Upper lobe of left lung (tissue), 6 donors: ENCODE measurements at regions not wholly inside any gene's neighbourhood (a gene's known extent, or its start where the extent isn't known, plus 50 kb on each side); places are given as distances from the start of the nearest gene placed in this dataset.

Experiments
- ATAC-seq, 2 donors: fragments of 200-7000 bp; cut with Tn5 transposase; one replicate each; pipeline ENCODE4 v1.9.1; 2022; ENCODE audit warnings: mild to moderate bottlenecking in 2 of 2, moderate library complexity in 2 of 2; ENCODE audit not compliant: low FRiP score in 2 of 2
- DNase-seq, 2 donors: peaks; one replicate each; pipeline ENCODE4 v3.0.0-alpha.2; 2019 to 2020
- H3K27ac ChIP-seq, 4 donors: fragments of 200-600 bp; sonication (generic); one replicate each; pipeline ENCODE4 v1.5.1; 2016 to 2019
- H3K27me3 ChIP-seq, 4 donors: fragments of 200-600 bp; sonication (generic); one replicate each; pipeline ENCODE4 v1.5.1; 2017 to 2019
- H3K36me3 ChIP-seq, 4 donors: fragments of 200-600 bp; sonication (generic); one replicate each; pipeline ENCODE4 v1.5.1; 2016 to 2019
- H3K4me1 ChIP-seq, 4 donors: fragments of 200-600 bp; sonication (generic); one replicate each; pipeline ENCODE4 v1.5.1; 2018 to 2019
- H3K4me3 ChIP-seq, 4 donors: fragments of 200-600 bp; sonication (generic); one replicate each; pipeline ENCODE4 v1.5.1; 2017 to 2019; ENCODE audit warnings: mild to moderate bottlenecking in 2 of 4, moderate library complexity in 1 of 4
- H3K9me3 ChIP-seq, 4 donors: fragments of 200-600 bp; sonication (generic); one replicate each; pipeline ENCODE4 v1.5.1; 2018 to 2019
- CTCF ChIP-seq, 6 experiments: fragments of 450-650 bp in 4 of 6; fragments of 200-600 bp in 2 of 6; sonication (generic) in 2 of 6; IDR thresholded peaks; one replicate each; pipeline ENCODE4 v1.5.1; 2016 to 2019; ENCODE audit warnings: antibody characterized with exemption in 6 of 6
- EP300 ChIP-seq, 4 donors: sonication (generic); formaldehyde crosslinking; IDR thresholded peaks; one replicate each; pipeline ENCODE4 v1.5.1; 2017; ENCODE audit warnings: antibody characterized with exemption in 4 of 4, control low read depth in 2 of 4
- POLR2A ChIP-seq, 4 donors: fragments of 450-650 bp; IDR thresholded peaks; one replicate each; pipeline ENCODE4 v1.5.1; 2016 to 2017; ENCODE audit warnings: antibody characterized with exemption in 4 of 4, mild to moderate bottlenecking in 2 of 4
- POLR2AphosphoS5 ChIP-seq, 2 donors: sonication (generic); formaldehyde crosslinking; IDR thresholded peaks; one replicate each; pipeline ENCODE4 v1.5.1; 2017; ENCODE audit warnings: antibody characterized with exemption in 2 of 2
- WGBS, 2 donors: methylation state at CpG; one replicate each; pipeline ENCODE4 v1.1.5; 2017 to 2018; 5-methylcytosine and 5-hydroxymethylcytosine counted together
- donor health status: DM: no; HTN: no; CAD: no; lungs with moderate emphysema.
- donor health status: DM: no; HTN: yes; CAD: no; lungs with severe emphysema.

DNA sequence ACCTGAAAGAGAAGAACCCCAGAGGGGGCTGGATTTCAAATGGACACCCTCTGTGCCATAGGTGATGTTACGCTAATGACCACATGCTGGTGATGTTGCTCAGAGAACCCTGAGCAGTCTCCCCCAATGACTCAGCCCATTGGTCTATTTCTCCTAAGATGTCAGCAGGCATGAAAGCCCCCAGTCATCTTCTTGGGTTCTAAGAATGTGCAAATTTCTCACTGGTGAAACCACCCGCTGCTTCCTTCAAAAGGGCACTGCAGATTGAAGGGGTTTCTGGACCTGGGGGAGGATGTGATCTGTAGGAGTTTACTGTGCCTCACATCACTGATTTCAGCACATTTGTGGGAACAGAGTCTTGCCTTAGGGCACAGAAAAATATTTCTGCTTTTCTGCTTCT is 298.4 kb upstream of the MOCS1 start:
- no peak for TF ChIP-seq CTCF (IDR thresholded peaks at IDR 0.05)
- TF ChIP-seq EP300 (IDR thresholded peaks at IDR 0.05): no peak
- no peak for TF ChIP-seq POLR2A (IDR thresholded peaks at IDR 0.05)
- no peak for TF ChIP-seq POLR2AphosphoS5 (IDR thresholded peaks at IDR 0.05)
- Histone ChIP-seq H3K36me3 (no peaks in the 10 kb centered on the region), H3K9me3 (peaks cover 0 to 1% (median 0%) of the 10 kb centered on the region in 4 donors), H3K27me3 (no peaks in the 10 kb centered on the region), H3K27ac (no peak overlapping the region), H3K4me3 (no peak overlapping the region), H3K4me1 (no peaks in the 10 kb centered on the region)
- ATAC-seq: no peak
- no peak for DNase-seq
- WGBS, 2 donors: 79 to 97% methylated on average over 2 of the region's 2 CpGs

DNA sequence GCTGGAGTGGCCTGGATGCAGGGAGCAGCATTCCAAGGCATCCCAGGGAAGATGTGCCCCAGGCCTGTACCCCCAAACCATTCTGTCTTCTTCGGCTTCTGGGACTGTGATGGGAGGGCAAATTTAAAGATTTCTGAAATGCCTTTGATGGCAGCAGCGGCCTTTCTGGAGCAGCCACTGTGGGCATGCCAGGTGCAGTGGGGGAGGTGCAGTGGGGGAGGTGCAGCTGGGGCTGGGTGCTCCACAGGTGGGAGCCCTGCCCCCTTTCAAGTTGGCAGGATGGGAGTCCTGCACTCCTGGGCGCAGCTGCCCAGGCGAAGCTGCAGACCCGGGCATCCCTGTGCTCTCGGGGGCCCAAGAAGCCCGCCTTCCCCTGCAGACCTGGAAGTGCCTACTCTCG is 293.5 kb upstream of the MOCS1 start:
- DNase-seq (no peak), ATAC-seq (no peak)
- TF ChIP-seq CTCF (IDR thresholded peaks at IDR 0.05): no peak
- TF ChIP-seq POLR2AphosphoS5 (IDR thresholded peaks at IDR 0.05): no peak
- no peak for TF ChIP-seq EP300 (IDR thresholded peaks at IDR 0.05)
- no peak for TF ChIP-seq POLR2A (IDR thresholded peaks at IDR 0.05)
- Histone ChIP-seq H3K9me3 (no peaks in the 10 kb centered on the region), H3K27me3 (no peaks in the 10 kb centered on the region), H3K27ac (no peak overlapping the region), H3K4me1 (no peaks in the 10 kb centered on the region), H3K36me3 (no peaks in the 10 kb centered on the region), H3K4me3 (no peak overlapping the region)
- WGBS, 2 donors: 63 to 100% methylated on average over 2 to 8 of the region's 8 CpGs

GRCh38 chr6:40222354-40222753 is 288.1 kb upstream of the MOCS1 start:
- Histone ChIP-seq H3K4me3 (no peak overlapping the region), H3K27ac (no peak overlapping the region), H3K9me3 (no peaks in the 10 kb centered on the region), H3K4me1 (no peaks in the 10 kb centered on the region), H3K27me3 (no peaks in the 10 kb centered on the region), H3K36me3 (no peaks in the 10 kb centered on the region)
- 91 to 92% methylated on average over 2 of the region's 2 CpGs for WGBS, 2 donors
- ATAC-seq: no peak
- no peak for TF ChIP-seq POLR2A (IDR thresholded peaks at IDR 0.05)
- no peak for TF ChIP-seq POLR2AphosphoS5 (IDR thresholded peaks at IDR 0.05)
- TF ChIP-seq EP300 (IDR thresholded peaks at IDR 0.05): no peak
- no peak for TF ChIP-seq CTCF (IDR thresholded peaks at IDR 0.05)
- no peak for DNase-seq

GRCh38 chr6:40219799-40220198 is 285.5 kb upstream of the MOCS1 start:
- H3K27me3 ChIP-seq: no peaks in the 10 kb centered on the region
- no peak overlapping the region for H3K27ac ChIP-seq
- no peak for TF ChIP-seq POLR2AphosphoS5 (IDR thresholded peaks at IDR 0.05)
- TF ChIP-seq EP300 (IDR thresholded peaks at IDR 0.05): no peak
- no peak for TF ChIP-seq CTCF (IDR thresholded peaks at IDR 0.05)
- no peak for TF ChIP-seq POLR2A (IDR thresholded peaks at IDR 0.05)
- no peaks in the 10 kb centered on the region for H3K4me1 ChIP-seq
- WGBS, 2 donors: 83 to 86% methylated on average over 2 of the region's 2 CpGs
- DNase-seq: no peak
- no peaks in the 10 kb centered on the region for H3K36me3 ChIP-seq
- no peak overlapping the region for H3K4me3 ChIP-seq
- H3K9me3 ChIP-seq: no peaks in the 10 kb centered on the region
- no peak for ATAC-seq

- TF ChIP-seq POLR2AphosphoS5 (IDR thresholded peaks at IDR 0.05) (no peak), CTCF (IDR thresholded peaks at IDR 0.05) (no peak), EP300 (IDR thresholded peaks at IDR 0.05) (no peak)
- DNase-seq (no peak), ATAC-seq (no peak)
- Histone ChIP-seq H3K9me3 (peaks cover 0 to 8% (median 0%) of the 10 kb centered on the region in 4 donors), H3K27me3 (no peaks in the 10 kb centered on the region), H3K36me3 (no peaks in the 10 kb centered on the region), H3K27ac (no peak overlapping the region), H3K4me3 (no peak overlapping the region), H3K4me1 (no peaks in the 10 kb centered on the region)
- 57% methylated on average over 1 of the region's 1 CpG; no CpG with 5 or more reads in 1 of the 2 donors for WGBS, 2 donors
Observed at GRCh38 chr6:40210628-40211056, 276.4 kb upstream of the MOCS1 start.
